Suprapubic skin (tissue), 4 donors: ENCODE measurements at regions not wholly inside any gene's neighbourhood (a gene's known extent, or its start where the extent isn't known, plus 50 kb on each side); places are given as distances from the start of the nearest gene placed in this dataset.

Experiments used
- POLR2A ChIP-seq, 2 donors: fragments of 450-650 bp; IDR thresholded peaks; one replicate each; pipeline ENCODE4 v1.6.1; 2017; ENCODE audit warnings: antibody characterized with exemption in 2 of 2, mild to moderate bottlenecking in 2 of 2, moderate library complexity in 2 of 2
- POLR2AphosphoS5 ChIP-seq, 3 donors: sonication (generic); formaldehyde crosslinking; IDR thresholded peaks; one replicate each; pipeline ENCODE4 v1.6.1; 2017; ENCODE audit warnings: antibody characterized with exemption in 3 of 3

DNA sequence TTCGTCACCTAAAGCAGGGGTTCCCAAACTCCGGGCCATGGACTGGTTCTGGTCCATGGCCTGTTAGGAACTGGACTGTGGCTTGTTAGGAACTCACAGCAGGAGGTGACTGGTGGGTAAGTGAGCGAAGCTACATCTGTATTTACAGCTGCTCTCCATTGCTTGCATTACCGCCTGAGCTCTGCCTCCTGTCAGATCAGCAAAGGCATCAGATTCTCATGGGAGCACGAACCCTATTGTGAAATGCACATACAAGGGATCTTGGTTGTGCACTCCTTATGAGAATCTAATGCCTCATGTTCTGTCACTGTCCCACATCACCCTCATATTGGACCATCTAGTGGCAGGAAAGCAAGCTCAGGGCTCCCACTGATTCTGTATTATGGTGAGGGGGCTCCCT lies 217.0 kb downstream of the ZFP36L2 start:
- TF ChIP-seq POLR2A (IDR thresholded peaks at IDR 0.05) (no peak), POLR2AphosphoS5 (IDR thresholded peaks at IDR 0.05) (no peak)
